ENCODE measurements at regions not wholly inside any gene's neighbourhood (a gene's known extent, or its start where the extent isn't known, plus 50 kb on each side); places are given as distances from the start of the nearest gene placed in this dataset.

DNA sequence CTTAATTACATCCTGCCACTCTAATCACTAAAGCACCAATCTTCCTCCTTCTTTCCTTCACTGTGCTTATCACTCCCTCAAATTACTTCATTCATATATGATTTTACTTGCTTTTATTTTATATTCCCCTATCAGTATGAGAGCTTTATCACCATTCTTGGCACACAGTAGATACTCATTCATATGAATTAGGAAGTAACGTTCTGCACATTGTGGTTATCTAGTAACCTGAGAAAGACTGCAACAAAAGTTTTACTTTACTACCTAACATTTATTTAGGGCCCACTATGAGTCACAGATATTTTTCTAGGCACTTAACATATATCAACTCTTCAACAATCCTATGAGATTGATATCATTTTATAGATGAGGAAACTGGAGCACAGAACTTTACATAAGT is 1559.9 kb upstream of the TENM4 start:
- no peak for TF ChIP-seq PBX3 (IDR thresholded peaks at IDR 0.05)
- no peak for TF ChIP-seq POLR2A (IDR thresholded peaks at IDR 0.05; ENCODE audit: low read length)
- TF ChIP-seq MAZ (IDR thresholded peaks at IDR 0.05; ENCODE audit: borderline replicate concordance, low read depth, low read length) = no peak
- TF ChIP-seq, protein P1, sequence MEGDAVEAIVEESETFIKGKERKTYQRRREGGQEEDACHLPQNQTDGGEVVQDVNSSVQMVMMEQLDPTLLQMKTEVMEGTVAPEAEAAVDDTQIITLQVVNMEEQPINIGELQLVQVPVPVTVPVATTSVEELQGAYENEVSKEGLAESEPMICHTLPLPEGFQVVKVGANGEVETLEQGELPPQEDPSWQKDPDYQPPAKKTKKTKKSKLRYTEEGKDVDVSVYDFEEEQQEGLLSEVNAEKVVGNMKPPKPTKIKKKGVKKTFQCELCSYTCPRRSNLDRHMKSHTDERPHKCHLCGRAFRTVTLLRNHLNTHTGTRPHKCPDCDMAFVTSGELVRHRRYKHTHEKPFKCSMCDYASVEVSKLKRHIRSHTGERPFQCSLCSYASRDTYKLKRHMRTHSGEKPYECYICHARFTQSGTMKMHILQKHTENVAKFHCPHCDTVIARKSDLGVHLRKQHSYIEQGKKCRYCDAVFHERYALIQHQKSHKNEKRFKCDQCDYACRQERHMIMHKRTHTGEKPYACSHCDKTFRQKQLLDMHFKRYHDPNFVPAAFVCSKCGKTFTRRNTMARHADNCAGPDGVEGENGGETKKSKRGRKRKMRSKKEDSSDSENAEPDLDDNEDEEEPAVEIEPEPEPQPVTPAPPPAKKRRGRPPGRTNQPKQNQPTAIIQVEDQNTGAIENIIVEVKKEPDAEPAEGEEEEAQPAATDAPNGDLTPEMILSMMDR (IDR thresholded peaks at IDR 0.05) = no peak
- TF ChIP-seq EP300 (IDR thresholded peaks at IDR 0.05) = no peak
- TF ChIP-seq ESRRA (IDR thresholded peaks at IDR 0.05; ENCODE audit: borderline replicate concordance, low read length) = no peak
- TF ChIP-seq, protein P2, sequence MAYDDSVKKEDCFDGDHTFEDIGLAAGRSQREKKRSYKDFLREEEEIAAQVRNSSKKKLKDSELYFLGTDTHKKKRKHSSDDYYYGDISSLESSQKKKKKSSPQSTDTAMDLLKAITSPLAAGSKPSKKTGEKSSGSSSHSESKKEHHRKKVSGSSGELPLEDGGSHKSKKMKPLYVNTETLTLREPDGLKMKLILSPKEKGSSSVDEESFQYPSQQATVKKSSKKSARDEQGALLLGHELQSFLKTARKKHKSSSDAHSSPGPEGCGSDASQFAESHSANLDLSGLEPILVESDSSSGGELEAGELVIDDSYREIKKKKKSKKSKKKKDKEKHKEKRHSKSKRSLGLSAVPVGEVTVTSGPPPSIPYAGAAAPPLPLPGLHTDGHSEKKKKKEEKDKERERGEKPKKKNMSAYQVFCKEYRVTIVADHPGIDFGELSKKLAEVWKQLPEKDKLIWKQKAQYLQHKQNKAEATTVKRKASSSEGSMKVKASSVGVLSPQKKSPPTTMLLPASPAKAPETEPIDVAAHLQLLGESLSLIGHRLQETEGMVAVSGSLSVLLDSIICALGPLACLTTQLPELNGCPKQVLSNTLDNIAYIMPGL (CRISPR knock-in tag; IDR thresholded peaks at IDR 0.05; ENCODE audit: borderline replicate concordance) = no peak
- TF ChIP-seq USF2 (IDR thresholded peaks at IDR 0.05) = no peak
- no peak for TF ChIP-seq CEBPB (IDR thresholded peaks at IDR 0.05)
- TF ChIP-seq RAD21 (conservative IDR thresholded peaks at IDR 0.05 in 1 of 2, IDR thresholded peaks at IDR 0.05 in 1 of 2) = no peak
- no peak for TF ChIP-seq NFE2L2 (conservative IDR thresholded peaks at IDR 0.05; ENCODE audit: low read length)
- TF ChIP-seq PHF8 (IDR thresholded peaks at IDR 0.05; ENCODE audit: borderline replicate concordance, low read depth) = no peak
